ENCODE measurements at regions not wholly inside any gene's neighbourhood (a gene's known extent, or its start where the extent isn't known, plus 50 kb on each side); places are given as distances from the start of the nearest gene placed in this dataset.

- Histone ChIP-seq H3K27ac (ENCODE audit: low read depth in 2 of 2, low read length in 1 of 2) (no peak overlapping the region), H3K36me3 (replicated peaks in 1 of 2; ENCODE audit: control insufficient read depth in 1 of 2, insufficient read depth in 2 of 2, low read length in 1 of 2) (no peaks in the 10 kb centered on the region), H3F3A (replicated peaks; ENCODE audit: insufficient read depth) (no peaks in the 10 kb centered on the region), H3K79me2 (ENCODE audit: insufficient read depth) (no peaks in the 10 kb centered on the region), H2AFZ (ENCODE audit: low read depth) (no peak overlapping the region), H3K9ac (no peak overlapping the region), H3K4me1 (ENCODE audit: control insufficient read depth in 1 of 2, insufficient read depth in 2 of 2, low read depth in 1 of 2, low read length in 1 of 2) (no peaks in the 10 kb centered on the region; a peak in 1 of 4 replicates), H3K4me2 (no peak overlapping the region), H3K9me3 (no peaks in the 10 kb centered on the region), H3K9me2 (no peaks in the 10 kb centered on the region), H4K20me1 (ENCODE audit: insufficient read depth) (no peaks in the 10 kb centered on the region), H3K4me3 (ENCODE audit: low read depth in 2 of 2, low read length in 1 of 2) (no peak overlapping the region), H3K27me3 (ENCODE audit: insufficient read depth) (no peaks in the 10 kb centered on the region)
- TF ChIP-seq GABPA (IDR thresholded peaks at IDR 0.05; ENCODE audit: low read depth) (no peak), MXI1 (IDR thresholded peaks at IDR 0.05; ENCODE audit: low read depth, low read length) (no peak), SIN3A (IDR thresholded peaks at IDR 0.05; ENCODE audit: borderline replicate concordance, low read depth, low read length) (no peak), MAX (IDR thresholded peaks at IDR 0.05; ENCODE audit: low read depth) (no peak), EP300 (IDR thresholded peaks at IDR 0.05; ENCODE audit: borderline replicate concordance in 1 of 2, low read depth in 1 of 2, low read length in 1 of 2) (no peak), ZBTB33 (IDR thresholded peaks at IDR 0.05; ENCODE audit: borderline replicate concordance, low read depth) (no peak), FOXJ3 (CRISPR knock-in tag; IDR thresholded peaks at IDR 0.05) (no peak), GATA2 (CRISPR knock-in tag; IDR thresholded peaks at IDR 0.05) (no peak)
- CTCF ChIA-PET, result no interaction called here
- whole genome bisulfite sequencing (ENCODE audit: low lambda C conversion rate), result 35% methylated on average over 3 of the region's 3 CpGs
- DNase-seq, result no peak
- POLR2A ChIA-PET, result interaction anchor here (1.0 kb wide), 1 partner anchor 94 kb away, joined by 4 read pairs; no protein-coding TSS in a partner anchor
Measured at GRCh38 chr12:39000370-39000769, 95.0 kb upstream of the CPNE8 start.

- H2AFZ ChIP-seq (ENCODE audit: low read depth), result no peak overlapping the region
- 18% methylated on average over 2 of the region's 2 CpGs for WGBS (ENCODE audit: low lambda C conversion rate)
- H3F3A ChIP-seq (replicated peaks; ENCODE audit: insufficient read depth), result no peaks in the 10 kb centered on the region
- H3K27me3 ChIP-seq (ENCODE audit: insufficient read depth), result no peaks in the 10 kb centered on the region
- peak; percentile 8 for DNase-seq
- TF ChIP-seq SMC3 (IDR thresholded peaks at IDR 0.05; ENCODE audit: low read depth, low read length), result no peak
- H3K36me3 ChIP-seq (replicated peaks in 1 of 2; ENCODE audit: control insufficient read depth in 1 of 2, insufficient read depth in 2 of 2, low read length in 1 of 2), result no peaks in the 10 kb centered on the region
- ChIA-PET POLR2A (interaction anchor here (1.0 kb wide), 1 partner anchor 92 kb away, joined by 4 read pairs; no protein-coding TSS in a partner anchor), CTCF (no interaction called here)
- H3K4me1 ChIP-seq (ENCODE audit: control insufficient read depth in 1 of 2, insufficient read depth in 2 of 2, low read depth in 1 of 2, low read length in 1 of 2), result no peaks in the 10 kb centered on the region; a peak in 1 of 4 replicates
- no peak overlapping the region for H3K9ac ChIP-seq
- H3K9me3 ChIP-seq, result no peaks in the 10 kb centered on the region
- no peaks in the 10 kb centered on the region for H3K79me2 ChIP-seq (ENCODE audit: insufficient read depth)
- H3K9me2 ChIP-seq, result no peaks in the 10 kb centered on the region
- H3K4me2 ChIP-seq, result no peak overlapping the region
- H4K20me1 ChIP-seq (ENCODE audit: insufficient read depth), result no peaks in the 10 kb centered on the region
- H3K4me3 ChIP-seq (ENCODE audit: low read depth in 2 of 2, low read length in 1 of 2), result no peak overlapping the region
- H3K27ac ChIP-seq (ENCODE audit: low read depth in 2 of 2, low read length in 1 of 2), result peak overlapping the region in 1 of 2 experiments; percentile 58; a peak in 2 of 4 replicates
Measured at GRCh38 chr12:38998887-38999482, 93.6 kb upstream of the CPNE8 start.

Measured in SK-N-SH (cell line).